ENCODE measurements at regions not wholly inside any gene's neighbourhood (a gene's known extent, or its start where the extent isn't known, plus 50 kb on each side); places are given as distances from the start of the nearest gene placed in this dataset.
"Not testable (repeated sequence)": the region's sequence is repeated elsewhere in the genome, so short reads cannot be mapped to it uniquely, and the experiment has no call there.

- DNase-seq: no peak
Observed at GRCh38 chr4:8674311-8674885, 81.8 kb downstream of the CPZ start.

DNA sequence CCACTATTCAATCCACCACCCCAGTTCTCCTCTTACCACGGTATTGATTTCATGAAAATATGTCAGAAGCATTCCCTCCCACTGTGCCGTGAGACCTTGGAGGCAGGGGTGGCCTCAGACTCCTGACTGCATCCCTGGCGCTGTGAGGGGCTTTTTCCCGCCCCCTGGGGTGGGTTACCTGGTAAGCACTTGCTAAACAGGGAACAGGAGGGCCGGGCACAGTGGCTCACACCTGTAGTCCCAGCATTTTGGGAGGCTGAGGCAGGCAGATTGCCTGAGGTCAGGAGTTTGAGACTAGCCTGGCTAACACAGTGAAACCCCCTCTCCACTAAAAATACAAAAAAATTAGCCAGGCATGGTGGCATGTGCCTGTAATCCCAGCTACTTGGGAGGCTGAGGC is 80.5 kb downstream of the CPZ start:
- DNase-seq: not testable (repeated sequence)

DNA sequence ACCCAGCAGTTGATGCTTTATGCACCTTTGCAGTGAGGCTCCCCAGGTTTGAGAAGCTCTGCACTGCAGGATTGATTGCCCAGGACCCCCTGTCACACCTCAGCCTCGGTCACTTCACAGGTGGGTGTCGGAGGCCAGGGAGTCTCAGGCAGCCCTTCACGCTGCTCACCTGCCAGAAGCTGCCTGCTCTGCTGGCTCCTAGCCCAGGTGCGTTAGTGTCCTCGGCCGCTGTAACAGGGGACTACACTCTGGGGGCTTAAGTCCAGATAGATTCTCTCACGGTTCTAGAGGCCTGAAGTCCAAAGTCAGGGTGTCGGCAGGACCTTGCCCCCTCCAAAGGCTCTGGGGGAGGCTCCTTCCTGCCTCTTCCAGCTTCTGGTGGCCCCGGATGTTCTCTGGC is 79.9 kb downstream of the CPZ start:
- DNase-seq: no peak

DNA sequence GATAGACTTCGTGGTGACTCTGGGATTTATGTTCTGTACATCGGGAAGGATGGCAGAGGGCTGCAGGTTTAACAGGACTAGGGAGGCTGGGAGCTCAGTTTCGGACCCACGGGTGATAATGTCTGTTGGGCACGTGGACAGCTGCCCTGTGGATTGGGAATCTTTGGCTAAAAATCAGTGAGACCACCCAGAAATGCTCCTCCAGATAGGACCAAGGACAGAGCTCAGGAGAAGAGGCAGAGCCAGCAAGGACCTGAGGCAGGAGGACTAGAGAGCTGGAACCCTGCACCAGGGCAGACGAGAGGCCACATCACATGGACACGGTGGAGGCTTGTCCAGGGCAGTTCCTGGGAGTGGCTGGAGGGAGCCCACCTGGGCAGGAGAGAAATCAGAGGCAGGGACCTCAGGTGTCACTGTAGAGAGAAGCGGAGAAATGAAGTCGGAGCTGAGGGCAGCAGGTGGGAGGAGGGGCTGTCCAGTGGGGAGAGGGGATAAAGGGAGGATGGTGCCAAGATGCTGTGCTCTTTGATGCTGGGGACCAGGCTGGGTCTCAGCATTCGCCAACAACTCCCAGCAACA is 79.2 kb downstream of the CPZ start:
- no peak for DNase-seq

Data from right hindlimb (tissue), 1 donor.